Natural killer cell (primary cell): ENCODE measurements at regions not wholly inside any gene's neighbourhood (a gene's known extent, or its start where the extent isn't known, plus 50 kb on each side); places are given as distances from the start of the nearest gene placed in this dataset.

Experiments
- ATAC-seq, 3 donors: fragments of 150-1000 bp in 2 of 3; fragments of 200-7000 bp in 1 of 3; cut with Tn5 transposase; 1 replicate in 1 of 3; 2 replicates in 2 of 3; pipeline ENCODE4 v1.10.0; 2021; ENCODE audit warnings: mild to moderate bottlenecking in 2 of 3, moderate library complexity in 2 of 3
- DNase-seq, 2 donors: peaks; one replicate each; pipeline versions ENCODE4 v3.0.0 to v3.0.0-alpha.2; 2013 to 2021; ENCODE audit warnings: mixed read lengths in 1 of 2
- H3K27ac ChIP-seq: one replicate; pipeline ENCODE4 v1.5.1; 2013; ENCODE audit warnings: mild to moderate bottlenecking, low read length
- H3K27me3 ChIP-seq: one replicate; pipeline ENCODE4 v1.6.1; 2013; ENCODE audit warnings: low read length; ENCODE audit not compliant: control insufficient read depth, insufficient read depth
- H3K36me3 ChIP-seq: one replicate; pipeline ENCODE4 v1.6.1; 2013; ENCODE audit warnings: low read length; ENCODE audit not compliant: control insufficient read depth, insufficient read depth
- H3K4me1 ChIP-seq: one replicate; pipeline ENCODE4 v1.6.1; 2013; ENCODE audit warnings: low read length; ENCODE audit not compliant: control insufficient read depth, insufficient read depth
- H3K4me3 ChIP-seq: one replicate; pipeline ENCODE4 v1.5.1; 2013; ENCODE audit warnings: low read length
- H3K9me3 ChIP-seq: one replicate; pipeline ENCODE4 v1.6.1; 2013; ENCODE audit warnings: low read length; ENCODE audit not compliant: control insufficient read depth, insufficient read depth
- H3K27ac Mint-ChIP-seq, 2 donors: one replicate each; pipeline ENCODE4 v1.8.0; 2022; ENCODE audit warnings: mild to moderate bottlenecking in 2 of 2, mixed read lengths in 2 of 2, moderate library complexity in 1 of 2
- H3K27me3 Mint-ChIP-seq, 2 donors: one replicate each; pipeline ENCODE4 v1.8.0; 2022; ENCODE audit warnings: low read depth in 2 of 2, mixed read lengths in 2 of 2
- H3K36me3 Mint-ChIP-seq: one replicate; pipeline ENCODE4 v1.8.0; 2022; ENCODE audit warnings: mixed read lengths
- H3K4me1 Mint-ChIP-seq, 2 donors: one replicate each; pipeline ENCODE4 v1.8.0; 2022; ENCODE audit warnings: mixed read lengths in 2 of 2
- H3K4me3 Mint-ChIP-seq: one replicate; pipeline ENCODE4 v1.8.0; 2022; ENCODE audit warnings: mild to moderate bottlenecking, moderate library complexity, mixed read lengths
- H3K9me3 Mint-ChIP-seq, 2 donors: one replicate each; pipeline ENCODE4 v1.8.0; 2022; ENCODE audit warnings: mixed read lengths in 2 of 2
- WGBS: methylation state at CpG from one replicate; pipeline ENCODE4 v1.1.7; 2013; ENCODE audit warnings: missing lambda C conversion rate; ENCODE audit not compliant: insufficient coverage; 5-methylcytosine and 5-hydroxymethylcytosine counted together
- intact Hi-C: fragments of 100-400 bp; cut with micrococcal nuclease; formaldehyde crosslinking; loops from one replicate; pipeline ENCODE4 v1.14.2; 2022
- TF ChIP-seq, protein P1 (sequence below): fragments of 200-600 bp; IDR thresholded peaks from one replicate; pipeline ENCODE4 v1.8.0; 2022; ENCODE audit warnings: antibody characterized with exemption

DNA sequence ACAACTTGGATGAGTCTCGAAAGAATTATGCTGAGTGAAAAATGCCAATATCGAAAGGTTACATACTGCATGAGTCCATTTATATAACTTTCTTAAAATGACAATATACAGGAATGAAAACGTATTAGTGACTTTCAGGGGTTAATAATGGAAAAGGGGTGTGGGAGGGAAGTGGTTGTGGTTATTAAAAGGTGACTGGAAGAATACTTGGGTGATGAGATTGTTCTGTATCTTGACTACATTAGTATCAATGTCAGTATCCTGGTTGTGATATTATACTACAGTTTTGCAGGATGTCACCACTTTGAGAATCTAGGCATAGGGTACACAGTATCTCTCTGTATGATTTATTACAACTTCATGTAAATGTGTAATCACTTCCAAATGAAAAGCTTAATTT is 204.5 kb downstream of the DTHD1 start:
- Mint-ChIP-seq H3K9me3 (no peaks in the 10 kb centered on the region), H3K27me3 (peaks cover 0 to 10% of the 10 kb centered on the region in 2 donors), H3K36me3 (no peaks in the 10 kb centered on the region), H3K4me1 (no peaks in the 10 kb centered on the region), H3K27ac (no peak overlapping the region), H3K4me3 (no peak overlapping the region)
- ATAC-seq (no peak), DNase-seq (no peak)
- H3K4me3 ChIP-seq, result no peak overlapping the region
- TF ChIP-seq, protein P1, sequence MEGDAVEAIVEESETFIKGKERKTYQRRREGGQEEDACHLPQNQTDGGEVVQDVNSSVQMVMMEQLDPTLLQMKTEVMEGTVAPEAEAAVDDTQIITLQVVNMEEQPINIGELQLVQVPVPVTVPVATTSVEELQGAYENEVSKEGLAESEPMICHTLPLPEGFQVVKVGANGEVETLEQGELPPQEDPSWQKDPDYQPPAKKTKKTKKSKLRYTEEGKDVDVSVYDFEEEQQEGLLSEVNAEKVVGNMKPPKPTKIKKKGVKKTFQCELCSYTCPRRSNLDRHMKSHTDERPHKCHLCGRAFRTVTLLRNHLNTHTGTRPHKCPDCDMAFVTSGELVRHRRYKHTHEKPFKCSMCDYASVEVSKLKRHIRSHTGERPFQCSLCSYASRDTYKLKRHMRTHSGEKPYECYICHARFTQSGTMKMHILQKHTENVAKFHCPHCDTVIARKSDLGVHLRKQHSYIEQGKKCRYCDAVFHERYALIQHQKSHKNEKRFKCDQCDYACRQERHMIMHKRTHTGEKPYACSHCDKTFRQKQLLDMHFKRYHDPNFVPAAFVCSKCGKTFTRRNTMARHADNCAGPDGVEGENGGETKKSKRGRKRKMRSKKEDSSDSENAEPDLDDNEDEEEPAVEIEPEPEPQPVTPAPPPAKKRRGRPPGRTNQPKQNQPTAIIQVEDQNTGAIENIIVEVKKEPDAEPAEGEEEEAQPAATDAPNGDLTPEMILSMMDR, result no peak
- no peaks in the 10 kb centered on the region for H3K27me3 ChIP-seq
- H3K27ac ChIP-seq, result no peak overlapping the region
- no peaks in the 10 kb centered on the region for H3K36me3 ChIP-seq
- no peaks in the 10 kb centered on the region for H3K9me3 ChIP-seq
- 57% methylated on average over 1 of the region's 3 CpGs for WGBS
- intact Hi-C loops, result no loop called here
- no peaks in the 10 kb centered on the region for H3K4me1 ChIP-seq

DNA sequence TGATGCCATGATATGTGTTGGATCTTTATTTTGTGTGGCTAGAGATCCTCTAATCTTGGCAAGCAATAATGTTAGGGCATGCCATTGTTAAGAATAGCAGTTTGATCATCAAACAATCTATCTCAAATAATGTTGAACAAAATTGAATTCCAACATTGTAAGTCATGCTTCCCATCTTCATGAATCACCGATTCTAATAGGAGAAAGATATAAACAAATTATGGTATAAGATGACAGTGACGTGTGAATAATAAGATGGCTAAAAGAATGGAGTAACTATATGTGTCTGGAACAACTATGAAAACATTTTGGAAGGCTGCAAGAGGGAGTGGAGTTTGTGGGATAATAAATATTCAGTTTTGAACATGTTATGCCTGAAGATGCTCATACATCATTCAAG is 208.4 kb downstream of the DTHD1 start:
- Mint-ChIP-seq H3K27me3 (peaks cover 0 to 9% of the 10 kb centered on the region in 2 donors), H3K9me3 (no peaks in the 10 kb centered on the region), H3K4me1 (no peaks in the 10 kb centered on the region), H3K27ac (no peak overlapping the region), H3K4me3 (no peak overlapping the region), H3K36me3 (no peaks in the 10 kb centered on the region)
- intact Hi-C loops, result no loop called here
- TF ChIP-seq, protein P1, result no peak
- WGBS, result 95% methylated on average over 1 of the region's 2 CpGs
- no peaks in the 10 kb centered on the region for H3K27me3 ChIP-seq
- ATAC-seq, result no peak
- no peaks in the 10 kb centered on the region for H3K9me3 ChIP-seq
- H3K36me3 ChIP-seq, result no peaks in the 10 kb centered on the region
- no peaks in the 10 kb centered on the region for H3K4me1 ChIP-seq
- H3K4me3 ChIP-seq, result no peak overlapping the region
- no peak overlapping the region for H3K27ac ChIP-seq
- no peak for DNase-seq

DNA sequence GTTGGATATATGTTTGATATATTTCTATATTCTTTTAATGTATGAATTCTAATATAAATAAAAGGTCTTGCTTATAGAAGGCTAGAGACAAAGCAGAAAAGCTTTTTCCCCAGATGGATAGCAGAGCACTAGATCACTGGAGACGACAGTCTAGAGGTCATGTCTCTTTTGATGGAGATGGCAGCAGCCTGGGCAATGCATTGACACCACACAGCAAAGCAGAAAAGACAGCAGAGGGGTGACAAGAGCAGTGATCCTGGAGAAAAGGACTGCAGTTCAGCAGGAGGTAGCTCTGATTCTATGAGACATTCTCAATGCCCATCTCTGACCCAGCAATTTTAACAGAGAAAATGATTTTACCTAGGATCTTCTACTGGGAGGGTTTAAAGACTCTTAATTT is 210.6 kb downstream of the DTHD1 start:
- peaks cover 0 to 9% of the 10 kb centered on the region in 2 donors for H3K27me3 Mint-ChIP-seq

DNA sequence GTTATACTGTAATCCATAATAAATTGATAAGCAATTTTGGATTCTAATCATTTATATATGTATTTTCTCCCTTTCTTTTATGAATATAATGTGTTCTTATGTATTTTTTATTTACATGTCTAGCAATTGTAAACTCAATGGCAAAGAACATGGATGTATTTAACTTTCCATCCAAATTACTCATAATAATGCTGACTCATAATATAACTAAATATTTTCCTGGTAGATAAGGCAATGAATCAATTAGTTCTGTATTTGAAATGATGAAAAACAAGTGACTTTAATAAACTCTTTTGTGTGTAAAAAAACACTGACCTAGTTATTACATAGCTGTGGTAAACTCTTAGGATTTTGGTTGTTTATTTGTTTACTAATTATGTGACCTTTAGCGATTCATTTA is 211.2 kb downstream of the DTHD1 start:
- Histone ChIP-seq H3K9me3 (no peaks in the 10 kb centered on the region), H3K4me1 (no peaks in the 10 kb centered on the region), H3K27me3 (no peaks in the 10 kb centered on the region), H3K27ac (no peak overlapping the region), H3K36me3 (no peaks in the 10 kb centered on the region), H3K4me3 (no peak overlapping the region)
- no CpG with 5 or more reads among the region's 1 CpG for WGBS
- H3K4me3 Mint-ChIP-seq, result no peak overlapping the region
- H3K4me1 Mint-ChIP-seq, result no peaks in the 10 kb centered on the region
- ATAC-seq, result no peak
- intact Hi-C loops, result no loop called here
- no peaks in the 10 kb centered on the region for H3K36me3 Mint-ChIP-seq
- H3K9me3 Mint-ChIP-seq, result no peaks in the 10 kb centered on the region
- TF ChIP-seq, protein P1, result no peak
- no peak overlapping the region for H3K27ac Mint-ChIP-seq
- peaks cover 0 to 9% of the 10 kb centered on the region in 2 donors for H3K27me3 Mint-ChIP-seq
- no peak for DNase-seq

More for the DNA sequence above, 210.6 kb downstream of the DTHD1 start:
- whole genome bisulfite sequencing, result 78% methylated on average over 1 of the region's 1 CpG
- H3K36me3 Mint-ChIP-seq, result no peaks in the 10 kb centered on the region
- Histone ChIP-seq H3K4me1 (no peaks in the 10 kb centered on the region), H3K36me3 (no peaks in the 10 kb centered on the region), H3K27ac (no peak overlapping the region), H3K4me3 (no peak overlapping the region), H3K27me3 (no peaks in the 10 kb centered on the region), H3K9me3 (no peaks in the 10 kb centered on the region)
- DNase-seq, result no peak
- no peaks in the 10 kb centered on the region for H3K4me1 Mint-ChIP-seq
- ATAC-seq, result no peak
- H3K9me3 Mint-ChIP-seq, result no peaks in the 10 kb centered on the region
- intact Hi-C loops, result no loop called here
- H3K4me3 Mint-ChIP-seq, result no peak overlapping the region
- TF ChIP-seq, protein P1, result no peak
- H3K27ac Mint-ChIP-seq, result no peak overlapping the region
